Esophagus muscularis mucosa (tissue), 4 donors: ENCODE measurements at regions not wholly inside any gene's neighbourhood (a gene's known extent, or its start where the extent isn't known, plus 50 kb on each side); places are given as distances from the start of the nearest gene placed in this dataset.

Experiments used
- DNase-seq: peaks from one replicate; pipeline ENCODE4 v3.0.0-alpha.2; 2017; ENCODE audit errors: extremely low spot score
- H3K27ac ChIP-seq, 4 donors: fragments of 200-600 bp; sonication (generic); replicated peaks in 1 of 4; 1 replicate in 3 of 4; 2 replicates in 1 of 4; pipeline ENCODE4 v1.5.1; 2016 to 2019; ENCODE audit warnings: mild to moderate bottlenecking in 1 of 4
- H3K27me3 ChIP-seq, 4 donors: fragments of 200-600 bp; sonication (generic); one replicate each; pipeline versions ENCODE4 v1.5.1 to v1.6.0; 2016 to 2019
- H3K36me3 ChIP-seq, 4 donors: fragments of 200-600 bp; sonication (generic); one replicate each; pipeline ENCODE4 v1.5.1; 2016 to 2019
- H3K4me1 ChIP-seq, 4 donors: fragments of 200-600 bp; sonication (generic); one replicate each; pipeline ENCODE4 v1.5.1; 2016 to 2019
- H3K4me3 ChIP-seq, 4 donors: fragments of 200-600 bp; sonication (generic); 1 replicate in 2 of 4; 2 replicates in 2 of 4; pipeline ENCODE4 v1.5.1; 2016 to 2019; ENCODE audit warnings: mild to moderate bottlenecking in 4 of 4, moderate library complexity in 1 of 4
- H3K9me3 ChIP-seq, 4 donors: fragments of 200-600 bp; sonication (generic); 1 replicate in 3 of 4; 2 replicates in 1 of 4; pipeline ENCODE4 v1.5.1; 2016 to 2019
- EP300 ChIP-seq: sonication (generic); formaldehyde crosslinking; IDR thresholded peaks from one replicate; pipeline ENCODE4 v1.6.1; 2017; ENCODE audit warnings: antibody characterized with exemption
- POLR2A ChIP-seq: fragments of 450-650 bp; IDR thresholded peaks from one replicate; pipeline ENCODE4 v1.6.1; 2017; ENCODE audit warnings: antibody characterized with exemption, moderate library complexity, mild to moderate bottlenecking, low read depth
- POLR2AphosphoS5 ChIP-seq, 2 donors: sonication (generic); formaldehyde crosslinking; IDR thresholded peaks; one replicate each; pipeline ENCODE4 v1.6.1; 2017; ENCODE audit warnings: antibody characterized with exemption in 2 of 2
- WGBS: methylation state at CpG from one replicate; pipeline ENCODE4 v1.1.5; 2018; 5-methylcytosine and 5-hydroxymethylcytosine counted together
- intact Hi-C: fragments of 100-400 bp; cut with DNase I; formaldehyde crosslinking; loops from one replicate; pipeline ENCODE4 v1.15.1; 2023
- TF ChIP-seq, protein P1 (sequence below), 3 experiments: fragments of 200-600 bp in 2 of 3; fragments of 450-650 bp in 1 of 3; sonication (generic) in 2 of 3; IDR thresholded peaks; one replicate each; pipeline ENCODE4 v1.5.1; 2017 to 2019; ENCODE audit warnings: antibody characterized with exemption in 3 of 3, mild to moderate bottlenecking in 2 of 3, moderate library complexity in 1 of 3

DNA sequence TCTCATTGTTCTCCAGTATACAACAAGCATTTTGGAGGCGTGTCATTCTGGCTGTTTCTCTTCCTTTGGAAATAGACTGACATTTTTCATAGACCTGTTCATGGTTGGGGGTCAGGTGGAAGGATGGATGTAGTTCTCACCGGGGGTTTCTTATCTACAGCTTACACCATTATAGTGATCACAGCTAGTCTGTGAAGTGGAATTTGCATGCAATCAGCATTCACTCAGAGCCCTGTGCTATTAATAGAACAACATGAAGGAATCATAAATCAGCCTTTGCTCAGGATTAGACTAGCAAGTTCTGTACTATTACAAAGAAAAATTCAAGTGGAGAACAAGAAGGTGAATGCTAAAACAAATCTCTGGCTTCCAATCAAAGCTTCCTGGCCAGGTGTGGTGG, 132.6 kb upstream of the PUDP start:
- H3K4me3 ChIP-seq: no peak overlapping the region
- DNase-seq: no peak
- peaks cover 0 to 8% (median 3%) of the 10 kb centered on the region in 4 donors for H3K4me1 ChIP-seq
- no peaks in the 10 kb centered on the region for H3K9me3 ChIP-seq
- H3K27me3 ChIP-seq: no peaks in the 10 kb centered on the region
- TF ChIP-seq EP300: no peak
- TF ChIP-seq, protein P1, sequence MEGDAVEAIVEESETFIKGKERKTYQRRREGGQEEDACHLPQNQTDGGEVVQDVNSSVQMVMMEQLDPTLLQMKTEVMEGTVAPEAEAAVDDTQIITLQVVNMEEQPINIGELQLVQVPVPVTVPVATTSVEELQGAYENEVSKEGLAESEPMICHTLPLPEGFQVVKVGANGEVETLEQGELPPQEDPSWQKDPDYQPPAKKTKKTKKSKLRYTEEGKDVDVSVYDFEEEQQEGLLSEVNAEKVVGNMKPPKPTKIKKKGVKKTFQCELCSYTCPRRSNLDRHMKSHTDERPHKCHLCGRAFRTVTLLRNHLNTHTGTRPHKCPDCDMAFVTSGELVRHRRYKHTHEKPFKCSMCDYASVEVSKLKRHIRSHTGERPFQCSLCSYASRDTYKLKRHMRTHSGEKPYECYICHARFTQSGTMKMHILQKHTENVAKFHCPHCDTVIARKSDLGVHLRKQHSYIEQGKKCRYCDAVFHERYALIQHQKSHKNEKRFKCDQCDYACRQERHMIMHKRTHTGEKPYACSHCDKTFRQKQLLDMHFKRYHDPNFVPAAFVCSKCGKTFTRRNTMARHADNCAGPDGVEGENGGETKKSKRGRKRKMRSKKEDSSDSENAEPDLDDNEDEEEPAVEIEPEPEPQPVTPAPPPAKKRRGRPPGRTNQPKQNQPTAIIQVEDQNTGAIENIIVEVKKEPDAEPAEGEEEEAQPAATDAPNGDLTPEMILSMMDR (IDR thresholded peaks at IDR 0.05): no peak
- no peak for TF ChIP-seq POLR2AphosphoS5 (IDR thresholded peaks at IDR 0.05)
- intact Hi-C loops: no loop called here
- 50% methylated on average over 2 of the region's 2 CpGs for WGBS
- no peak overlapping the region for H3K27ac ChIP-seq
- H3K36me3 ChIP-seq: peaks cover 0 to 7% (median 0%) of the 10 kb centered on the region in 4 donors

- WGBS: 63% methylated on average over 6 of the region's 6 CpGs
- Histone ChIP-seq H3K9me3 (no peaks in the 10 kb centered on the region), H3K27me3 (no peaks in the 10 kb centered on the region), H3K4me3 (no peak overlapping the region), H3K27ac (no peak overlapping the region), H3K4me1 (no peaks in the 10 kb centered on the region), H3K36me3 (peaks cover 0 to 7% (median 0%) of the 10 kb centered on the region in 4 donors)
- DNase-seq: no peak
- TF ChIP-seq EP300 (no peak), POLR2AphosphoS5 (IDR thresholded peaks at IDR 0.05) (no peak), POLR2A (no peak)
- TF ChIP-seq, protein P1 (IDR thresholded peaks at IDR 0.05): no peak
- intact Hi-C loops: no loop called here
These were observed 124.4 kb upstream of the PUDP start for GRCh38 chrX:7272346-7272745.

DNA sequence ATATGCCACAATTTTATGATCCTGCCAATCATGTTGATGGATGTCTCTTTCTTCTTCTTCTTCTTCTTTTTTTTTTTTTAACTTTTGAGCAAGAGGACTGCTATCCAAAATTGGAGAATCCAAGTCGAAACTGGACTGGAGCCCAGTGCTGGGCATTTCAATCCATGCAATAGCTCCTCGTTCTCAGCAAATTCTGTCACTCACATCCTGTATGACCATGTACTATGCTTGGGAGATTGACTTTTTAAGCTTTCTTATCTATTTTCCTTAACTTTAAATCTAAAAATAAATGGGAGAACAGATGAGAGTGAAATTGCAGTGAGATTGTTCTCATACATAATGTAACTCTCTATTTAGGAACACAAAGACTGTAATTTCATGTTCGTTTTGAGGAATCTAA, 123.0 kb upstream of the PUDP start:
- no peaks in the 10 kb centered on the region for H3K27me3 ChIP-seq
- DNase-seq: no peak
- H3K4me1 ChIP-seq: no peaks in the 10 kb centered on the region
- no peak overlapping the region for H3K4me3 ChIP-seq
- WGBS: 69% methylated on average over 3 of the region's 3 CpGs
- intact Hi-C loops: no loop called here
- peaks cover 0 to under 1% (median 0%) of the 10 kb centered on the region in 4 donors for H3K36me3 ChIP-seq
- H3K27ac ChIP-seq: no peak overlapping the region
- TF ChIP-seq POLR2A: no peak
- no peak for TF ChIP-seq POLR2AphosphoS5 (IDR thresholded peaks at IDR 0.05)
- TF ChIP-seq, protein P1 (IDR thresholded peaks at IDR 0.05): no peak
- TF ChIP-seq EP300: no peak
- no peaks in the 10 kb centered on the region for H3K9me3 ChIP-seq

DNA sequence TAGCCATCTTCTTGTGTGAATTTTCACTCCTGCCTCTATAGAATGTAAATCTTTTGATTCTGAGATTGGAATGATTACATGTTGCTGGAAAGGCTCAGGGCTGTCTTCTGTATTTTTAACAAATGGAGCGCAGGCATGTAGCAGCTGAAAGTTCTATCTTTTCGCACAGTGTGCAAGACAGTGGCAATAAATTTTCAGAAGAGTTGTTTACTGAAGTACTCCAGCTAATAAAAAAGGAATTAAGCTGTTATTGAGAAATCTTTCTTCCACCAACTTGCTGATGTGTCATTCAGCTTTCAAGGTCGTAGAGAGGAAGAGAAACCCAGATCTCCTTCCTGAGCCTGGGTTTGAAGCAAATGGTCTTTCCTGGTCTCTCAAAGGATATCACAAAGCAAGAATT, 122.0 kb upstream of the PUDP start:
- DNase-seq: no peak
- H3K4me3 ChIP-seq: no peak overlapping the region
- TF ChIP-seq EP300 (no peak), POLR2AphosphoS5 (IDR thresholded peaks at IDR 0.05) (no peak), POLR2A (no peak)
- TF ChIP-seq, protein P1 (IDR thresholded peaks at IDR 0.05): no peak
- no peaks in the 10 kb centered on the region for H3K9me3 ChIP-seq
- no peaks in the 10 kb centered on the region for H3K27me3 ChIP-seq
- no peak overlapping the region for H3K27ac ChIP-seq
- no peaks in the 10 kb centered on the region for H3K4me1 ChIP-seq
- H3K36me3 ChIP-seq: no peaks in the 10 kb centered on the region
- 24% methylated on average over 3 of the region's 3 CpGs for WGBS
- intact Hi-C loops: no loop called here

GRCh38 chrX:7269589-7269988, 121.6 kb upstream of the PUDP start:
- Histone ChIP-seq H3K9me3 (no peaks in the 10 kb centered on the region), H3K27ac (no peak overlapping the region), H3K4me1 (no peaks in the 10 kb centered on the region), H3K36me3 (no peaks in the 10 kb centered on the region), H3K4me3 (no peak overlapping the region), H3K27me3 (no peaks in the 10 kb centered on the region)
- no peak for TF ChIP-seq EP300
- no peak for TF ChIP-seq POLR2A
- TF ChIP-seq, protein P1 (IDR thresholded peaks at IDR 0.05): no peak
- no peak for TF ChIP-seq POLR2AphosphoS5 (IDR thresholded peaks at IDR 0.05)
- DNase-seq: no peak
- WGBS: 72% methylated on average over 5 of the region's 5 CpGs
- intact Hi-C loops: no loop called here
